GM23338 (cell line): ENCODE measurements at regions not wholly inside any gene's neighbourhood (a gene's known extent, or its start where the extent isn't known, plus 50 kb on each side); places are given as distances from the start of the nearest gene placed in this dataset.

ENCODE experiments used
- ATAC-seq: fragments of 200-7000 bp; cut with Tn5 transposase; 3 replicates; pipeline ENCODE4 v1.9.1; 2020
- DNase-seq: peaks from one replicate; pipeline ENCODE4 v3.0.0-alpha.2; 2015; ENCODE audit warnings: low spot score
- H2AFZ ChIP-seq: fragments of 200-600 bp; sonication (generic); 2 replicates; pipeline ENCODE4 v1.8.0; 2016; ENCODE audit warnings: antibody characterized with exemption, mild to moderate bottlenecking, moderate library complexity
- H3F3A ChIP-seq: fragments of 200-600 bp; sonication (generic); replicated peaks from 2 replicates; pipeline ENCODE4 v1.8.0; 2017; ENCODE audit warnings: antibody characterized with exemption, mixed run types, low read depth
- H3K27ac ChIP-seq: fragments of 200-600 bp; sonication (generic); 2 replicates; pipeline ENCODE4 v1.6.1; 2016; ENCODE audit warnings: low read depth
- H3K27me3 ChIP-seq: fragments of 200-600 bp; sonication (generic); 2 replicates; pipeline ENCODE4 v1.8.0; 2016; ENCODE audit warnings: mild to moderate bottlenecking, mixed run types, moderate library complexity; ENCODE audit not compliant: insufficient read depth
- H3K36me3 ChIP-seq: fragments of 200-600 bp; sonication (generic); 2 replicates; pipeline ENCODE4 v1.8.0; 2016; ENCODE audit warnings: mild to moderate bottlenecking; ENCODE audit not compliant: insufficient read depth
- H3K4me1 ChIP-seq: fragments of 200-600 bp; sonication (generic); 2 replicates; pipeline ENCODE4 v1.8.0; 2016; ENCODE audit warnings: mild to moderate bottlenecking, moderate library complexity; ENCODE audit not compliant: insufficient read depth
- H3K4me2 ChIP-seq: fragments of 200-600 bp; sonication (generic); 2 replicates; pipeline ENCODE4 v1.7.1; 2017; ENCODE audit warnings: mixed run types
- H3K4me3 ChIP-seq: fragments of 200-600 bp; sonication (generic); 2 replicates; pipeline ENCODE4 v1.6.1; 2016; ENCODE audit warnings: mixed run types
- H3K79me2 ChIP-seq: fragments of 200-600 bp; sonication (generic); replicated peaks from 2 replicates; pipeline ENCODE4 v1.8.0; 2017; ENCODE audit warnings: mild to moderate bottlenecking; ENCODE audit not compliant: insufficient read depth
- H3K9me2 ChIP-seq: fragments of 200-600 bp; sonication (generic); 2 replicates; pipeline ENCODE4 v1.8.0; 2017; ENCODE audit not compliant: insufficient read depth
- H4K20me1 ChIP-seq: fragments of 200-600 bp; sonication (generic); replicated peaks from 2 replicates; pipeline ENCODE4 v1.8.0; 2017; ENCODE audit warnings: mild to moderate bottlenecking; ENCODE audit not compliant: insufficient read depth
- H3K27ac Mint-ChIP-seq: 2 replicates; pipeline ENCODE4 v1.8.0; 2020; ENCODE audit warnings: inconsistent platforms, mild to moderate bottlenecking, moderate library complexity, mixed read lengths
- H3K27me3 Mint-ChIP-seq: 3 replicates; pipeline ENCODE4 v1.8.0; 2022; ENCODE audit warnings: low read depth, mild to moderate bottlenecking, moderate library complexity, mixed read lengths, inconsistent platforms; ENCODE audit not compliant: insufficient read depth, poor library complexity
- H3K36me3 Mint-ChIP-seq: 3 replicates; pipeline ENCODE4 v1.8.0; 2021; ENCODE audit warnings: low read depth, mild to moderate bottlenecking, inconsistent platforms, moderate library complexity, mixed read lengths
- H3K4me1 Mint-ChIP-seq: 3 replicates; pipeline ENCODE4 v1.8.0; 2020; ENCODE audit warnings: mild to moderate bottlenecking, inconsistent platforms, mixed read lengths
- H3K4me3 Mint-ChIP-seq: 3 replicates; pipeline ENCODE4 v1.8.0; 2021; ENCODE audit warnings: moderate library complexity, mild to moderate bottlenecking, inconsistent platforms, mixed read lengths
- H3K9me3 Mint-ChIP-seq: 3 replicates; pipeline ENCODE4 v1.8.0; 2020; ENCODE audit warnings: moderate library complexity, mild to moderate bottlenecking, inconsistent platforms, mixed read lengths
- CREB1 ChIP-seq: fragments of 250-450 bp; sonication (Bioruptor Pico); IDR thresholded peaks from 2 replicates; pipeline ENCODE4 v1.5.0; 2020; ENCODE audit warnings: low read depth, mild to moderate bottlenecking, moderate library complexity
- CTCF ChIP-seq, 2 experiments: fragments of 200-600 bp in 1 of 2; sonication (generic) in 1 of 2; conservative IDR thresholded peaks; 2 replicates each; pipeline versions ENCODE4 v1.5.1 to v1.6.1; 2016 to 2017; ENCODE audit warnings: antibody characterized with exemption in 2 of 2, low read depth in 2 of 2, mild to moderate bottlenecking in 2 of 2, moderate library complexity in 1 of 2
- ETS1 ChIP-seq: IDR thresholded peaks from 2 replicates; pipeline ENCODE4 v1.6.1; 2016; ENCODE audit warnings: antibody characterized with exemption
- EZH2 ChIP-seq: fragments of 200-600 bp; sonication (generic); IDR thresholded peaks from one replicate; pipeline ENCODE4 v1.8.0; 2017; ENCODE audit warnings: antibody characterized with exemption, mild to moderate bottlenecking, low read depth; ENCODE audit not compliant: unreplicated experiment
- EZH2phosphoT487 ChIP-seq: fragments of 200-600 bp; sonication (generic); IDR thresholded peaks from one replicate; pipeline ENCODE4 v1.8.1; 2018; ENCODE audit warnings: antibody characterized with exemption; ENCODE audit not compliant: unreplicated experiment
- JUNB ChIP-seq: IDR thresholded peaks from one replicate; pipeline ENCODE4 v1.6.1; 2016; ENCODE audit warnings: antibody characterized with exemption; ENCODE audit not compliant: unreplicated experiment
- NANOG ChIP-seq: IDR thresholded peaks from 2 replicates; pipeline ENCODE4 v1.6.1; 2016; ENCODE audit warnings: antibody characterized with exemption, borderline replicate concordance
- POLR2AphosphoS5 ChIP-seq: IDR thresholded peaks from 2 replicates; pipeline ENCODE4 v1.6.1; 2016; ENCODE audit warnings: antibody characterized with exemption, low read depth
- REST ChIP-seq: IDR thresholded peaks from one replicate; pipeline ENCODE4 v1.6.1; 2018; ENCODE audit warnings: antibody characterized with exemption; ENCODE audit not compliant: unreplicated experiment
- STAT1 ChIP-seq: IDR thresholded peaks from one replicate; pipeline ENCODE4 v1.6.1; 2016; ENCODE audit warnings: antibody characterized with exemption; ENCODE audit not compliant: unreplicated experiment
- ZNF114 ChIP-seq: fragments of 250-450 bp; sonication (Bioruptor Pico); IDR thresholded peaks from 2 replicates; pipeline ENCODE4 v1.5.0; 2020; ENCODE audit warnings: mild to moderate bottlenecking, moderate library complexity
- ZNF331 ChIP-seq: fragments of 250-450 bp; sonication (Bioruptor Pico); IDR thresholded peaks from 2 replicates; pipeline ENCODE4 v1.5.0; 2020; ENCODE audit warnings: low read depth, mild to moderate bottlenecking, moderate library complexity
- ZNF462 ChIP-seq: fragments of 250-450 bp; sonication (Bioruptor Pico); IDR thresholded peaks from 2 replicates; pipeline ENCODE4 v1.5.0; 2020; ENCODE audit warnings: mild to moderate bottlenecking, moderate library complexity

- H2AFZ ChIP-seq = no peak overlapping the region
- DNase-seq (no peak), ATAC-seq (no peak)
- peaks cover 11% of the 10 kb centered on the region for H3K9me2 ChIP-seq
- no peaks in the 10 kb centered on the region for H3K79me2 ChIP-seq
- no peak overlapping the region for H3K27ac ChIP-seq
- H3K36me3 Mint-ChIP-seq = no peaks in the 10 kb centered on the region
- H3K27me3 Mint-ChIP-seq = peaks cover 2% of the 10 kb centered on the region
- TF ChIP-seq JUNB = no peak
- TF ChIP-seq NANOG = no peak
- no peak for TF ChIP-seq ETS1
- TF ChIP-seq EZH2 = no peak
- no peak for TF ChIP-seq CTCF (conservative IDR thresholded peaks at IDR 0.05; ENCODE audit: low read depth in 2 of 2)
- no peak for TF ChIP-seq ZNF114 (CRISPR knock-in tag)
- TF ChIP-seq ZNF331 = no peak
- TF ChIP-seq ZNF462 (CRISPR knock-in tag) = no peak
- no peak for TF ChIP-seq CREB1 (CRISPR knock-in tag)
- no peak for TF ChIP-seq EZH2phosphoT487
- TF ChIP-seq REST = no peak
- TF ChIP-seq STAT1 = no peak
- no peak for TF ChIP-seq POLR2AphosphoS5
- H3K4me3 ChIP-seq = no peak overlapping the region
- no peaks in the 10 kb centered on the region for H3K27me3 ChIP-seq
- H3F3A ChIP-seq = no peaks in the 10 kb centered on the region
- H3K4me1 ChIP-seq = 0 out of 2 replicates have a peak, but pooled peaks cover 3% of the 10 kb centered on the region
- H3K9me3 Mint-ChIP-seq = no peaks in the 10 kb centered on the region
- no peaks in the 10 kb centered on the region for H4K20me1 ChIP-seq
- H3K27ac Mint-ChIP-seq = no peak overlapping the region
- H3K4me1 Mint-ChIP-seq = peaks cover 9% of the 10 kb centered on the region
- no peak overlapping the region for H3K4me3 Mint-ChIP-seq
- H3K4me2 ChIP-seq = no peak overlapping the region
- no peaks in the 10 kb centered on the region for H3K36me3 ChIP-seq
These were observed 398.9 kb upstream of the SULF2 start for GRCh38 chr20:48184229-48184628.
